ENCODE measurements at regions not wholly inside any gene's neighbourhood (a gene's known extent, or its start where the extent isn't known, plus 50 kb on each side); places are given as distances from the start of the nearest gene placed in this dataset.
"Not testable (repeated sequence)": the region's sequence is repeated elsewhere in the genome, so short reads cannot be mapped to it uniquely, and the experiment has no call there.

DNA sequence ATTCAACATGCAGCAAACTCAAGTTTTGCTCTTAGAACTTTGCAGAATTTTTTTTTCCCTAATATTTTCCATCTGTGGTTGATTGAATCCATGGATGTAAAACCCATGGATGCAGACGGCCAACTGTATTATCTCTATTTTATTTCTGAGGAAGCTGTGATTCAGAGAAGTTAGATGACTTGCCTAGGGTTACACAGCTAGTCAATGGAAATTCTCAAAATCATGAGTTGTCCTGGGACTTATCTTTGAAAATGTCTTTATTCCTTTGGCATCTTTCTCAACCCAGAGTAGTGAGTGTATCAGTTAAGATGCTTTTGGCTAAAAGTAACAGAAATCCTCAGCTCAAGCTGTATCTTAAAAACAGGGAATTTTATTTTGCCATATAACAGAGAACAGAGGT lies 107.9 kb upstream of the GALNT15 start:
- DNase-seq (ENCODE audit: low spot score) = no peak
- in situ Hi-C loops (cut with HindIII; ENCODE audit: low sequenced_read_pairs) = no loop called here

- in situ Hi-C loops (cut with HindIII; ENCODE audit: low sequenced_read_pairs) = no loop called here
- no peak for DNase-seq (ENCODE audit: low spot score)
Observed at GRCh38 chr3:16066975-16067374, 107.5 kb upstream of the GALNT15 start.

DNA sequence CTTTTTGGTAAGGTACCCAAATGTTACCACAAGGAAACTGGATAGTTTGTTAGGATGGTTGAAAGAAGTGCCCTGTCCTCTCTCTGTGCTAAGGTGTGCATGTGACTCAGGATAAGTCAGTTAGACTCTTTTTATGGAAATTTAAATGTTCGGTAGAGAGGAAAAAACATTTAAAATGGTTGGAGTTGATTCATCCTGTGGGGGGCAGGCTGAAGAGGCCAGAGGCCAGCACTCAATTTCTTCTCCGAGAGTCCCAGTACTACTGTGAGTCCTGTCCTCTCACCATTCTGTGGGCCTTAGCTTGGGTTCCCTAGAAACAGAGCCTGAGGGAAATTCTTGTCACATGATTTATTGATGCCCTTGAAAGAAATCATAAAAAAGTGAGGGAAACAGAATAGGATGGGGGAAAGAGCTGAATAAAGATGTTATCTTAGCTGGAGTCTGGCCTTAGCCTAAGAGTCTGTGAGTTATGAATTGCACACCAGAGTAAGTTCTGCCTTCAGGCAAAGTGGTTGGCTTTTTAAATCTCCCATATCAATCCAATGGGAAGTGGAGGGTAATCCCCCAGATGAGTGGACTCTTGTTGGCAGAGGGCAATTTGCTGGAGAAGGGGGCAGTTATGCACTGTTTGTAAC lies 106.5 kb upstream of the GALNT15 start:
- in situ Hi-C loops (cut with HindIII; ENCODE audit: low sequenced_read_pairs) = no loop called here
- no peak for DNase-seq (ENCODE audit: low spot score)

- DNase-seq (ENCODE audit: low spot score) = no peak
- in situ Hi-C loops (cut with HindIII; ENCODE audit: low sequenced_read_pairs) = no loop called here
Observed at GRCh38 chr3:16069149-16069922, 105.1 kb upstream of the GALNT15 start.

DNA sequence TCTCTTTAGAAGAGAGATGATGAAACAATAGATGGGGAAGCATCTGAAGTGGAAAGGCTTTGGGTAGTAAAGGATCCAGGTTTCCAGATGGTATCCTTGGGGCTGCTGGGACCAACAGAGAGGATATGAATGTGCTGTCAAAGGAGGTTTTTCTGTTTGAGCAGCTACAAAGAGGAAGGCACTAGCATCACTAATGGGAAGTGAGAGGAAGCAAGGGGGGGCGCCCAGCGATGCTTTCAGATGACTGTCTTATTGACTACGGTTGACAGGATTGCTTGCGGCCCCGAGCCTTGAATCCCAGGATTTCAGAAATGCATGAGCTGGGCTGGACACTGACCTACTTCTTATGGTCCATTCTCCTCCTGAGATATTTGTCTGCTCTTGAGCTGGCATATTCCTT lies 103.8 kb upstream of the GALNT15 start:
- peak; percentile 43 for DNase-seq (ENCODE audit: low spot score)
- in situ Hi-C loops (cut with HindIII; ENCODE audit: low sequenced_read_pairs) = no loop called here

DNA sequence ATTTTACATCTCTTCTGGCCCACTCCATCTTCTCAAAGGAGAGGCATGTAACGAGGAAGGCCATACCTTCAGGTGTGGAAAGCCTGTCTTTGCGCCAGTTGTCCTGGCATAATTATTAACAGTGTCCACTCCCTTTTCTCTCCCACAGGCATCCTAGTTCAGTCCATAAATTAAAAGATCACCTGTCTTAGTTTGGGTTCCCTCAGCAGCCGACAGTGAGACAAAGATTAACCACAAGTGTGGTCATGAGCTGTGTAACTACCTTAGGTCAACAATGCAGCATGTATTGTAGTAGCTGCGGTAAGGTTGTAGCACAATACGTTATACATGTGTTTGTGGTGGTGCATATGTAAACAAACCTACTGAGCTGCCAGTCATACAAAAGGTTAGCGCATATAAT lies 103.3 kb upstream of the GALNT15 start:
- in situ Hi-C loops (cut with HindIII; ENCODE audit: low sequenced_read_pairs) = no loop called here
- no peak for DNase-seq (ENCODE audit: low spot score)

DNA sequence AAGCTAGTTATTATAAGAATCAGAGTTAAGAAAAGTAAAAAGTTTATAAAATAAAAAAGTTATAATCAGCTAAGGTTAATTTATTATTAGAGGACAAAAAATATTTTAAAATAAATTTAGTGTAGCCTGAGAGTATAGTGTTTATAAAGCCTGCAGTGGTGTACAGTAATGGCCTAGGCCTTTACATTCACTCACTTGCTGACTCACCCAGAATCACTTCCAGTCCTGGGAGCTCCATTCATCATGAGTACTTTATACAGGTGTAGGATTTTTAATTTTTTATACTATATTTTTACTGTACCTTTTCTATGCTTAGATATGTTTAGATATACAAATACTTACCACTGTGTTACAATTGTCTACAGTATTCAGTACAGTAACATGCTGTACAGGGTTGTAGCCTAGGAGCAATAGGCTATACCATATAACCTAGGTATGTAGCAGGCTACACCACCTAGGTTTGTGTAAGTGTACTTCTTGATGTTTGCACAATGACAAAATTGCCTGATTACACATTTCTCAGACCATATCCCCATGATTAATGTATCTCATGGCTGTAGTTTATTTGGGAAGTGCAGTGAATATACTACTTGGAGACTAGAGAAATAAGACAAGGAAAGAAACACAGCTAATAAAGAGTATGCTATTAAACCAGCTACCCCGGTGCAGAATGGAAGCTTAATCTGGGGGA lies 101.9 kb upstream of the GALNT15 start:
- in situ Hi-C loops (cut with HindIII; ENCODE audit: low sequenced_read_pairs) = no loop called here
- DNase-seq (ENCODE audit: low spot score) = no peak

GRCh38 chr3:16073203-16073602 lies 101.3 kb upstream of the GALNT15 start:
- DNase-seq (ENCODE audit: low spot score) = no peak
- in situ Hi-C loops (cut with HindIII; ENCODE audit: low sequenced_read_pairs) = no loop called here

- DNase-seq (ENCODE audit: low spot score); in situ Hi-C loops (cut with HindIII; ENCODE audit: low sequenced_read_pairs): not testable (repeated sequence)
Observed at GRCh38 chr3:16073990-16074671, 100.3 kb upstream of the GALNT15 start.

- no peak for DNase-seq (ENCODE audit: low spot score)
- in situ Hi-C loops (cut with HindIII; ENCODE audit: low sequenced_read_pairs) = no loop called here
Observed at GRCh38 chr3:16075647-16076046, 98.8 kb upstream of the GALNT15 start.

DNA sequence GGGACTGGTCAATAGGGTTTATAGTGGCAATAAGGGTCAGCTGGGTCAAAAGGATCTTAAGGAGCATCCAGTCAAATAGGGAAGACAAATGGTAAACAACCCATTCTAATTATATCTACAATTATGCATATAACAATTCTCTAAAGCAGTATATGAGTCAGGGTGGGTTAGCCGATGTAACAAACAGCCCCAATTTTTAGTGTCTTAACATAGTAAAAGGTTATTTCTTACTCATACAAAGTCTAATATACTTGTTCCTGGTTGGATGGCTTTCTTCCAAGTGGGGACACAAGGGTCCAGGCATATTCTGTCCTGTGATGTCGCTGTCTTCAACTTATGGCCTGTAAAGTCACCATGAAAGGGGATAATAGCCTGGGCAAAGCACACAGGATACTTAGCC lies 97.9 kb upstream of the GALNT15 start:
- no peak for DNase-seq (ENCODE audit: low spot score)
- in situ Hi-C loops (cut with HindIII; ENCODE audit: low sequenced_read_pairs) = no loop called here

GRCh38 chr3:16077146-16077545 lies 97.3 kb upstream of the GALNT15 start:
- in situ Hi-C loops (cut with HindIII; ENCODE audit: low sequenced_read_pairs); DNase-seq (ENCODE audit: low spot score): not testable (repeated sequence)

DNA sequence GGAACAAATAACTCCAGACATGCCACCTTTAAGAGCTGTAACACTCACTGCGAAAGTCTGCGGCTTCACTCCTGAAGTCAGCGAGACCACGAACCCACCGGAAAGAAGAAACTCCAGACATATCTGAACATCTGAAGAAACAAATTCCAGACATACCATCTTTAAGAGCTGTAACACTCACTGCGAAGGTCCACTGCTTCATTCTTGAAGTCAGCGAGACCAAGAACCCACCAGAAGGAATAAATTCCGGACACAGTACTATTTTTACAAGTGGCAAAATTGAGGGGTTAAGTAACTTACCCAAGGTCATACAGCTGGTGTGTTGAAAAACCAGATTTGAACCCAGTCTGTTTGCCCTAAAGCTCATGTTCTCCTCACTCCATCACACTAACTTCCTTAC lies 96.8 kb upstream of the GALNT15 start:
- in situ Hi-C loops (cut with HindIII; ENCODE audit: low sequenced_read_pairs); DNase-seq (ENCODE audit: low spot score): not testable (repeated sequence)

GRCh38 chr3:16079519-16079918 lies 95.0 kb upstream of the GALNT15 start:
- DNase-seq (ENCODE audit: low spot score) = no peak
- in situ Hi-C loops (cut with HindIII; ENCODE audit: low sequenced_read_pairs) = no loop called here

GRCh38 chr3:16081661-16082060 lies 92.8 kb upstream of the GALNT15 start:
- in situ Hi-C loops (cut with HindIII; ENCODE audit: low sequenced_read_pairs) = no loop called here
- no peak for DNase-seq (ENCODE audit: low spot score)

- in situ Hi-C loops (cut with HindIII; ENCODE audit: low sequenced_read_pairs) = no loop called here
- no peak for DNase-seq (ENCODE audit: low spot score)
Observed at GRCh38 chr3:16084887-16085286, 89.6 kb upstream of the GALNT15 start.

DNA sequence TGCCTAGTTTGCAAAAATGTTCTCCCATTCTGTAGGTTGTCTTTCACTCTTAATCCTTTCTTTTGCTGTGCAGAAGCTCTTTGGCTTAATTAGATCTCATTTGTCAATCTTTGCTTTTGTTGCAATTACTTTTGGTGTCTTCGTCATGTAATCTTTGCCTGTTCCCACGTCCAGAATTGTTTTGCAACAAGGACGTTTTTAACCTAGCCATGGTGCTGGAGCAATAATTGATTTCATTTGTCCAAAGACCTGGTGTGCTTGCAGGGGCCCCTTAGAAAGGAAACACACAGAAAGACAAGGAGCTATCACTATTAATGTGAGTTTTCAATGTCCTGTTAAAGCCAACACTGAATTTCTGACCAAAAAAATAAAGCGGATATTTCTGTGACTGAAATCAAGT lies 89.1 kb upstream of the GALNT15 start:
- no peak for DNase-seq (ENCODE audit: low spot score)
- in situ Hi-C loops (cut with HindIII; ENCODE audit: low sequenced_read_pairs) = no loop called here

GRCh38 chr3:16085884-16086608 lies 88.4 kb upstream of the GALNT15 start:
- in situ Hi-C loops (cut with HindIII; ENCODE audit: low sequenced_read_pairs) = no loop called here
- DNase-seq (ENCODE audit: low spot score) = peak; percentile 89

GRCh38 chr3:16086690-16087089 lies 87.8 kb upstream of the GALNT15 start:
- in situ Hi-C loops (cut with HindIII; ENCODE audit: low sequenced_read_pairs) = no loop called here
- DNase-seq (ENCODE audit: low spot score) = no peak

Data from G401 (cell line).